BE2C (cell line): ENCODE measurements at regions not wholly inside any gene's neighbourhood (a gene's known extent, or its start where the extent isn't known, plus 50 kb on each side); places are given as distances from the start of the nearest gene placed in this dataset.

Experiments
- DNase-seq: peaks from one replicate; pipeline ENCODE4 v3.0.0-alpha.2; 2020
- H3K27me3 ChIP-seq: fragments of 250-450 bp; sonication (Bioruptor Pico); 2 replicates; pipeline ENCODE4 v1.5.1; 2020; ENCODE audit warnings: mild to moderate bottlenecking
- H3K36me3 ChIP-seq: fragments of 250-450 bp; sonication (Bioruptor Pico); 2 replicates; pipeline ENCODE4 v1.5.1; 2020; ENCODE audit warnings: mild to moderate bottlenecking
- H3K4me1 ChIP-seq: fragments of 250-450 bp; sonication (Bioruptor Pico); 2 replicates; pipeline ENCODE4 v1.5.1; 2020
- H3K4me3 ChIP-seq: 2 replicates; pipeline ENCODE4 v1.5.1; 2011; ENCODE audit warnings: low read depth, low read length
- H3K9me3 ChIP-seq: fragments of 250-450 bp; sonication (Bioruptor Pico); 2 replicates; pipeline ENCODE4 v1.5.1; 2020
- CTCF ChIP-seq: IDR thresholded peaks from 2 replicates; pipeline ENCODE4 v1.5.1; 2012; ENCODE audit warnings: mild to moderate bottlenecking, low read depth, low read length

DNA sequence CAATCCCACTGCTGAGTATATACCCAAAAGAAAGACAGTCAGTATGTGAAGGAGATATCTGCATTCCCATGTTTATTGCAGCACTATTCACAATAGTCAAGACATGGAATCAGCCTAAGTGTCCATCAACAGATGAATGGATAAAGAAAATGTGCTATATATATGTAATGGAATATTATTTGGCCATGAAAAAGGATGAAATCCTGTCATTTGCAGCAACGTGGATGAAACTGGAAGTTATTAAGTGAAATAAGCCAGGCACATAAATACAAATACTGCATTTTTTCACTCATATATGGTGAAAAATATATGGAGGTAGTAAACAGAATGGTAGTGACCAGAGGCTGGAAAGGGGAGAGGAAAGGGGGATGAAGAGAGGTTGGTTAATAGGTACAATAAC, 188.9 kb upstream of the SERP2 start:
- Histone ChIP-seq H3K36me3 (no peaks in the 10 kb centered on the region), H3K9me3 (no peaks in the 10 kb centered on the region), H3K4me3 (no peak overlapping the region), H3K27me3 (no peaks in the 10 kb centered on the region), H3K4me1 (no peaks in the 10 kb centered on the region)
- no peak for TF ChIP-seq CTCF
- no peak for DNase-seq

DNA sequence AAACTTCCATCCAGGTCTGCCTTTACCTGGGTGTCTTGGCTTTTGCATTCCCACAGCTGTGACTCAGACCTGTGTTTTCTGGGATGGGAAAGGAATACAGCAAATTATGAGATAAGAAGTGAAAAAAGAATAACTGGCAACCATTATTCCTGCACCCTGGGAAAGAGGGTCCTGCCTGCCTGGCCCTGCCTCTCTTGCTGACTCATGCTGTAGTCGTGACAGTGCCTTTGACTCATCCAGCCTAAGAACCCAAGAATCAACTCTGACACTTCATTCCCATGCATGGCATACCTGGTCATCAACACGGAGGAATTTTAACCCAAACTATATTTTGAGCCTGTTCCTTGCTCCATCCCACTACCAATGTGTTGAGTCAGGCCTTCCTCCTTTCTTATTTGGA, 185.4 kb upstream of the SERP2 start:
- H3K27me3 ChIP-seq: no peaks in the 10 kb centered on the region
- no peak for TF ChIP-seq CTCF
- H3K9me3 ChIP-seq: no peaks in the 10 kb centered on the region
- no peaks in the 10 kb centered on the region for H3K36me3 ChIP-seq
- H3K4me3 ChIP-seq: no peak overlapping the region
- peaks cover 4% of the 10 kb centered on the region for H3K4me1 ChIP-seq
- no peak for DNase-seq

GRCh38 chr13:44189085-44189484, 184.5 kb upstream of the SERP2 start:
- DNase-seq: no peak
- Histone ChIP-seq H3K27me3 (no peaks in the 10 kb centered on the region), H3K36me3 (no peaks in the 10 kb centered on the region), H3K4me3 (no peak overlapping the region), H3K9me3 (no peaks in the 10 kb centered on the region), H3K4me1 (peaks cover 4% of the 10 kb centered on the region)
- no peak for TF ChIP-seq CTCF

GRCh38 chr13:44191103-44191502, 182.5 kb upstream of the SERP2 start:
- H3K4me1 ChIP-seq: peaks cover 4% of the 10 kb centered on the region
- H3K9me3 ChIP-seq: no peaks in the 10 kb centered on the region
- DNase-seq: no peak
- H3K4me3 ChIP-seq: 0 out of 2 replicates have a peak overlapping the region, but pooled peaks have one; percentile 15
- no peak for TF ChIP-seq CTCF
- H3K27me3 ChIP-seq: no peaks in the 10 kb centered on the region
- no peaks in the 10 kb centered on the region for H3K36me3 ChIP-seq

DNA sequence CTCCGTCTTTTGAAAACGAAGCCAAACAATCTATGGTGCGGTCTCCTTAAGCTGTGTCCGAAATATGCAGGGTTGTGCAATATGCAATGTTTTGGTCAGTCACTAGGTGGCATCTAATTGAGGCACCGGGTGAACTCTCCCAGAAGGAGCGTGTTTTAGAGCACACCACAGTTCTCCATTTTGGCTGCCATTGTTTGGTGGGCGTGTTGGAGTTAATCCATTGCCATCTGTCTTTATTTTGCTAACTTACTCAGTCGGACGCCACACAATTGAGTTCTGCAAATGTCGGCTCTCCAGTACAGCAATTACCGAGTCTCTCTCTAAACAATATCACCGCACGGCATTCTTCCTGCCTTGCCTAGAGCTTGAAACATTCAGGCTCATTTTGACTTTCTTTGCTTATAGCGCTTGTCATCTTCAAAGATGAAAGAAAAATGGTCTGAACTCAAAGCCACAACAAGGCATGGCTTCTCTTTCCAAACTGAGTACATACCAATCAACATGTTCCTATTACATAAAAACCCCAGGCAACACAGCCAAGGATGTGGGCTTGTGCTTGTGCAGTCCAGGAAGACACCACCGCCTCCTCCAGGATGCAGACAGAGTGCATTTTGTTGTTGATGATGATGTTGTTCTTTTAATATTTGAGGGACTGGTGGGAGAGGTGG, 182.0 kb upstream of the SERP2 start:
- H3K36me3 ChIP-seq: no peaks in the 10 kb centered on the region
- H3K27me3 ChIP-seq: no peaks in the 10 kb centered on the region
- H3K4me3 ChIP-seq: 0 out of 2 replicates have a peak overlapping the region, but pooled peaks have one; percentile 15
- peaks cover 4% of the 10 kb centered on the region for H3K4me1 ChIP-seq
- DNase-seq: peak; percentile 71
- H3K9me3 ChIP-seq: no peaks in the 10 kb centered on the region
- TF ChIP-seq CTCF: peak; percentile 90

- no peak for DNase-seq
- Histone ChIP-seq H3K4me1 (peaks cover 4% of the 10 kb centered on the region), H3K9me3 (no peaks in the 10 kb centered on the region), H3K36me3 (no peaks in the 10 kb centered on the region), H3K27me3 (no peaks in the 10 kb centered on the region), H3K4me3 (no peak overlapping the region)
- TF ChIP-seq CTCF: no peak
Observed at GRCh38 chr13:44193731-44194130, 179.9 kb upstream of the SERP2 start.
